ENCODE measurements at regions not wholly inside any gene's neighbourhood (a gene's known extent, or its start where the extent isn't known, plus 50 kb on each side); places are given as distances from the start of the nearest gene placed in this dataset.

DNA sequence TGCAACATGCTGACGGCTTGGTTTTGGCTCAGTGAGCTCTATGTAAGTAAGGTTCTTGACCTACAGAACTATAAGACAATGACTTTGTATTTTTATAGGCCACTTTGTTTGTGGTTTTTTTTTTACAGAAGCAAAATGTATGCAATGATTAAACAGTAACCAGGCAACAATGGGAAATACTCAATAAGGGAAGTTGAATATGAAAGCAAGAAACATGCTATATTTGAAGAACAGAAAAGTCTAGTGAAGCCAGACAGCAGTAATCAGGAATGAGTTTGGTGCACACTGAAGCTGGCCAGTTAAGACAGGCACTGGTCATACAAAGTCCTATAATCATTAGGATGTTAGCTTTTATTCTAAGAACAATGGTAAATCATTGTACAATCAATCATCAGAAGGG lies 1926.8 kb downstream of the NCAM2 start:
- TF ChIP-seq, protein P1, sequence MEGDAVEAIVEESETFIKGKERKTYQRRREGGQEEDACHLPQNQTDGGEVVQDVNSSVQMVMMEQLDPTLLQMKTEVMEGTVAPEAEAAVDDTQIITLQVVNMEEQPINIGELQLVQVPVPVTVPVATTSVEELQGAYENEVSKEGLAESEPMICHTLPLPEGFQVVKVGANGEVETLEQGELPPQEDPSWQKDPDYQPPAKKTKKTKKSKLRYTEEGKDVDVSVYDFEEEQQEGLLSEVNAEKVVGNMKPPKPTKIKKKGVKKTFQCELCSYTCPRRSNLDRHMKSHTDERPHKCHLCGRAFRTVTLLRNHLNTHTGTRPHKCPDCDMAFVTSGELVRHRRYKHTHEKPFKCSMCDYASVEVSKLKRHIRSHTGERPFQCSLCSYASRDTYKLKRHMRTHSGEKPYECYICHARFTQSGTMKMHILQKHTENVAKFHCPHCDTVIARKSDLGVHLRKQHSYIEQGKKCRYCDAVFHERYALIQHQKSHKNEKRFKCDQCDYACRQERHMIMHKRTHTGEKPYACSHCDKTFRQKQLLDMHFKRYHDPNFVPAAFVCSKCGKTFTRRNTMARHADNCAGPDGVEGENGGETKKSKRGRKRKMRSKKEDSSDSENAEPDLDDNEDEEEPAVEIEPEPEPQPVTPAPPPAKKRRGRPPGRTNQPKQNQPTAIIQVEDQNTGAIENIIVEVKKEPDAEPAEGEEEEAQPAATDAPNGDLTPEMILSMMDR (IDR thresholded peaks at IDR 0.05), result no peak
- TF ChIP-seq POLR2A (IDR thresholded peaks at IDR 0.05), result no peak

Measured in uterus (tissue), 2 donors.